ENCODE measurements at regions not wholly inside any gene's neighbourhood (a gene's known extent, or its start where the extent isn't known, plus 50 kb on each side); places are given as distances from the start of the nearest gene placed in this dataset.

GRCh38 chr17:20825539-20825938 lies 217.3 kb downstream of the USP22 start:
- TF ChIP-seq EZH2phosphoT487 (IDR thresholded peaks at IDR 0.05; ENCODE audit: insufficient read depth, low read depth) (no peak), EZH2 (IDR thresholded peaks at IDR 0.05; ENCODE audit: insufficient read depth, poor library complexity, severe bottlenecking) (no peak)

Data from GM23248 (cell line).